ENCODE measurements at regions not wholly inside any gene's neighbourhood (a gene's known extent, or its start where the extent isn't known, plus 50 kb on each side); places are given as distances from the start of the nearest gene placed in this dataset.

- TF ChIP-seq MYNN (CRISPR knock-in tag; IDR thresholded peaks at IDR 0.05; ENCODE audit: low read depth) = no peak
- TF ChIP-seq ZNF10 (CRISPR knock-in tag; IDR thresholded peaks at IDR 0.05; ENCODE audit: borderline replicate concordance, low read depth) = no peak
Measured at GRCh38 chr5:135158982-135159381, 125.0 kb upstream of the PITX1 start (continued).

- no peak for FAIRE-seq
- BruUV-seq (replicated peaks) = no TSS peak
- intact Hi-C loops (cut with micrococcal nuclease; ENCODE audit: unreplicated experiment) (no loop called here), in situ Hi-C loops (cut with HindIII; ENCODE audit: extremely low pct_ligation_motif_present, low pct_unique_long_range_greater_than_20kb) (no loop called here)
- TF ChIP-seq SOX13 (IDR thresholded peaks at IDR 0.05) = no peak
- no peak for TF ChIP-seq SOX13 (CRISPR knock-in tag; conservative IDR thresholded peaks at IDR 0.05 in 1 of 2, IDR thresholded peaks at IDR 0.05 in 1 of 2)
- no peak for TF ChIP-seq RFXAP (CRISPR knock-in tag; IDR thresholded peaks at IDR 0.05; ENCODE audit: borderline replicate concordance)
- TF ChIP-seq ELF3 (CRISPR knock-in tag; IDR thresholded peaks at IDR 0.05) = no peak
- no peak for TF ChIP-seq ZFX (CRISPR knock-in tag; IDR thresholded peaks at IDR 0.05; ENCODE audit: low read depth)
- TF ChIP-seq CREB1 (IDR thresholded peaks at IDR 0.05) = no peak
- no peak for TF ChIP-seq CREB1 (CRISPR knock-in tag; IDR thresholded peaks at IDR 0.05)
- ChIA-PET CTCF (ENCODE audit: low intra/inter-chr PET ratio, low total read pairs) (no interaction called here), POLR2A (no interaction called here)
- H3K27ac ChIP-seq (ENCODE audit: extremely low read length, insufficient read depth, low read length) = peak overlapping the region; percentile 97
- H3K27me3 ChIP-seq (ENCODE audit: control insufficient read depth in 1 of 2, insufficient read depth in 2 of 2, low read length in 2 of 2) = no peaks in the 10 kb centered on the region
- no peaks in the 10 kb centered on the region for H4K20me1 ChIP-seq (ENCODE audit: insufficient read depth, low read length)
- no peak overlapping the region for H3K4me3 ChIP-seq (replicated peaks in 1 of 3; ENCODE audit: insufficient read depth in 1 of 3, low read depth in 2 of 3, low read length in 3 of 3)
- DNase-seq (ENCODE audit: low spot score) = no peak
- no peak overlapping the region for H2AFZ ChIP-seq (ENCODE audit: low read length)
- peaks cover 77% of the 10 kb centered on the region for H3K4me1 ChIP-seq (ENCODE audit: insufficient read depth, low read length)
- no peak for ATAC-seq
- peak overlapping the region; percentile 18; the same call in 1 of the 2 replicates for H3K4me2 ChIP-seq (ENCODE audit: low read depth, low read length)
- H3K9me3 ChIP-seq (ENCODE audit: low read length) = no peaks in the 10 kb centered on the region
- 5% methylated on average over 1 of the region's 1 CpG for WGBS (ENCODE audit: low lambda C conversion rate)
- no peaks in the 10 kb centered on the region for H3K36me3 ChIP-seq (replicated peaks in 1 of 2; ENCODE audit: control insufficient read depth in 1 of 2, insufficient read depth in 2 of 2, low read length in 2 of 2)
- H3K9ac ChIP-seq (ENCODE audit: insufficient read depth, low read depth, low read length) = no peak overlapping the region
- no peaks in the 10 kb centered on the region for H3K79me2 ChIP-seq (ENCODE audit: insufficient read depth, low read length)
Measured at GRCh38 chr5:135158314-135158697, 124.3 kb upstream of the PITX1 start.

Data from HepG2 (cell line).